T-cell (primary cell): ENCODE measurements at regions not wholly inside any gene's neighbourhood (a gene's known extent, or its start where the extent isn't known, plus 50 kb on each side); places are given as distances from the start of the nearest gene placed in this dataset.

Source experiments
- ATAC-seq, 4 experiments: fragments of 200-7000 bp in 3 of 4; fragments of 150-1000 bp in 1 of 4; cut with Tn5 transposase; replicated peaks in 1 of 4; 1 replicate in 3 of 4; 2 replicates in 1 of 4; pipeline ENCODE4 v1.10.0; 2021; ENCODE audit warnings: moderate library complexity in 3 of 4, mild to moderate bottlenecking in 2 of 4, moderate number of reproducible peaks in 1 of 4
- CTCF ChIA-PET, 2 donors: fragments of 300-600 bp; sonication (Branson Sonifier 250); formaldehyde crosslinking; loops; one replicate each; lab custom pipeline; 2022; ENCODE audit warnings: antibody characterized with exemption in 2 of 2; lab: Charles Lee
- POLR2A ChIA-PET, 2 donors: fragments of 300-600 bp; sonication (Branson Sonifier 250); formaldehyde crosslinking; loops; one replicate each; lab custom pipeline; 2022; ENCODE audit warnings: antibody characterized with exemption in 2 of 2; lab: Charles Lee
- DNase-seq, 35 experiments: peaks; one replicate each; pipeline versions ENCODE4 v3.0.0 to v3.0.0-alpha.2; 2013 to 2023
- H3K27ac ChIP-seq: one replicate; pipeline ENCODE4 v1.5.1; 2013; ENCODE audit warnings: low read length
- H3K27me3 ChIP-seq, 2 experiments: replicated peaks in 1 of 2; 1 replicate in 1 of 2; 2 replicates in 1 of 2; pipeline versions ENCODE4 v1.6.1 to v1.7.0; 2013; ENCODE audit warnings: low read length in 1 of 2, mixed read lengths in 1 of 2; ENCODE audit not compliant: control insufficient read depth in 2 of 2, insufficient read depth in 2 of 2; ENCODE audit errors: extremely low read depth in 1 of 2
- H3K36me3 ChIP-seq, 2 donors: 1 replicate in 1 of 2; 2 replicates in 1 of 2; pipeline versions ENCODE4 v1.6.1 to v1.7.0; 2013; ENCODE audit warnings: low read length in 1 of 2; ENCODE audit not compliant: control insufficient read depth in 2 of 2, insufficient read depth in 1 of 2; ENCODE audit errors: extremely low read depth in 1 of 2
- H3K4me1 ChIP-seq, 2 experiments: 1 replicate in 1 of 2; 2 replicates in 1 of 2; pipeline versions ENCODE4 v1.6.1 to v1.7.0; 2013; ENCODE audit warnings: low read length in 2 of 2, mixed read lengths in 1 of 2; ENCODE audit not compliant: insufficient read depth in 2 of 2, control insufficient read depth in 1 of 2; ENCODE audit errors: extremely low read depth in 1 of 2
- H3K4me3 ChIP-seq, 2 donors: 1 replicate in 1 of 2; 2 replicates in 1 of 2; pipeline versions ENCODE4 v1.5.1 to v1.7.0; 2013; ENCODE audit warnings: mild to moderate bottlenecking in 2 of 2, low read length in 1 of 2, moderate library complexity in 1 of 2; ENCODE audit not compliant: control insufficient read depth in 1 of 2; ENCODE audit errors: extremely low read depth in 1 of 2
- H3K9me3 ChIP-seq: 2 replicates; pipeline ENCODE4 v1.7.0; 2013
- H3K27ac Mint-ChIP-seq, 2 donors: one replicate each; pipeline ENCODE4 v1.8.0; 2020 to 2021; ENCODE audit warnings: mild to moderate bottlenecking in 2 of 2, mixed read lengths in 2 of 2
- H3K27me3 Mint-ChIP-seq, 2 donors: one replicate each; pipeline ENCODE4 v1.8.0; 2021 to 2022; ENCODE audit warnings: mixed read lengths in 2 of 2
- H3K36me3 Mint-ChIP-seq: one replicate; pipeline ENCODE4 v1.8.0; 2021; ENCODE audit warnings: mixed read lengths
- H3K4me1 Mint-ChIP-seq, 3 donors: one replicate each; pipeline ENCODE4 v1.8.0; 2020 to 2022; ENCODE audit warnings: mixed read lengths in 3 of 3, mild to moderate bottlenecking in 1 of 3
- H3K4me3 Mint-ChIP-seq, 3 donors: one replicate each; pipeline ENCODE4 v1.8.0; 2020 to 2022; ENCODE audit warnings: mild to moderate bottlenecking in 3 of 3, mixed read lengths in 3 of 3, moderate library complexity in 3 of 3
- H3K9me3 Mint-ChIP-seq, 3 donors: one replicate each; pipeline ENCODE4 v1.8.0; 2020 to 2022; ENCODE audit warnings: mixed read lengths in 3 of 3
- WGBS: methylation state at CpG from one replicate; pipeline ENCODE4 v1.1.5; 2013; ENCODE audit warnings: missing lambda C conversion rate; ENCODE audit not compliant: insufficient coverage; 5-methylcytosine and 5-hydroxymethylcytosine counted together

DNA sequence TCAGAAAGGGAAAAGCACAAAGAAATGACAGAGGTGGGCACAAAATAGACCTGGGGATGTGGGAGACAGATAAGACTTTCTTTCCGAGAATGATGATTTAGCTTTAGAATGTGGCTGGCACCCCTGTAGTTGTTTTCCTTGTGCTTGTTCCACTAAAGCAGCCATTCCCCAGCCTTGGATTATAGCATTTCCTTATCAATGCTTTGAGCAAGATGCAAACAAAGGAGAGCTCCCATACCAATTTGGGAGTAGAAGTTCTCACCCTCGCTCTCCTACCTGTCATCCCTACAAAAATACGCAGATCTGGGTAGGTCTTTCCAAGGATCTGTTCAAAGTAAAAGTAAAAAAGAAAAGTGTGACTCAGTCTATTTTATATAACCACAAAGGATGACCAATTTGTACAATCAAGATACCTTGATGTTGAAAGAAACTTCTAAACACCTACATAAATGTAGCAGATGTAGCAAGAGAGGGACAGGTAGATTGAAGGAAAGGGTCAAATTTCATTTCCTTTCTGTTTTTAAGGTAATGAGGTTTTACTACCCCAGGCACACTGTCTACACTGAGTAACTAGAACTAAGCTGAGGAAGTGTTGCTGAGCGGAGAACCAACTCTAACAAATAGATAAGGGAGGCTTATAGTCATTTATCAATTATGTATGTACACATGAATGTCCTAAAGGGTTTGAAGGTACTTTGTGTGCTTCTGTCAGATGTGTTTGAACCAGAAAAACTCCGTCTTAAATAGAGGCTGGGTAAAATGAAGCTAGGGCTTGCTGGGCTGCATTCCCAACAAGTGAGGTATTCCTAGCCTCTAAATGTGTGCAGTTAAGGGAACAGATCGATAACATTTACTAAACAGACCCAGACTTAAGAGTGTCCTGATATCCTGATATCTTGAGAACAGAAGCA lies 91.1 kb upstream of the LRRN1 start:
- H3K4me1 ChIP-seq, result no peaks in the 10 kb centered on the region
- 67% methylated on average over 1 of the region's 6 CpGs for WGBS

DNA sequence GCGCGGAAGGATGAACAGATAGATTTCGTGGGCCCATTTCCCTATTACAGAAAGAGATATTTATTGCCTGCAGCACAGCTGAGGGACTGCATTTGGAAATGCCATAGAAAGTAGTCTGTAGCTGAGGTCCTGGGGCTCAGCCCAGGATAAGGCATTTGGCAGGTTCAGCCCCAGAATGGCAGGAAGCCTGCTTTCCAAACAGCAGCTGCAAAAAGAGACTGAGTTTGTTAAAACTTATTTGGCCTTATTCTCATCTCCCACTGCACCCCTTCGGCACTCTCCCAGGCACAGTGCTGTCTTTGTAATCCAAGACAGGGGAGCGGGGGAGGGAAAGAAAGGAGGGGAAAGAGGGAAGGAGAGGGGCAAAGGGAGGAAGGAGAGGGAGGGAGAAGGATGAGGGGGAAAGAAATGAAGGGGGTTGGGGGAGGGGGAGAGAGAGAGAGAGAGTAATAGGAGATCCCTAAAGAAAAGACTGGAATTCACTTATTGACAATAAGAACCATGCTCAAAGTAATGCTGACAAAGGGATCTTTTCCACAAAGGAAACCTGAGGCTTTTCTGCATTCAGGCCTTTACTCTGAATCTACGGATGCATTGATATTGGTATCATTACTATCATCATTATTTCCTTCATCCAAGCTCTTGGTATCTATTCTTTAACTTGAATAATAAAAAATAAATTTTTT lies 94.0 kb upstream of the LRRN1 start:
- Histone ChIP-seq H3K4me3 (no peak overlapping the region), H3K4me1 (no peaks in the 10 kb centered on the region), H3K9me3 (no peaks in the 10 kb centered on the region), H3K36me3 (no peaks in the 10 kb centered on the region), H3K27me3 (no peaks in the 10 kb centered on the region), H3K27ac (no peak overlapping the region)
- ChIA-PET POLR2A (no interaction called here), CTCF (no interaction called here)
- WGBS, result 48% methylated on average over 3 of the region's 6 CpGs
- Mint-ChIP-seq H3K27me3 (no peaks in the 10 kb centered on the region), H3K4me1 (no peaks in the 10 kb centered on the region), H3K4me3 (no peak overlapping the region), H3K36me3 (no peaks in the 10 kb centered on the region), H3K27ac (no peak overlapping the region), H3K9me3 (no peaks in the 10 kb centered on the region)
- DNase-seq, result no peak
- no peak for ATAC-seq

More for the DNA sequence above, 91.1 kb upstream of the LRRN1 start:
- POLR2A ChIA-PET, result no interaction called here
- H3K9me3 Mint-ChIP-seq, result peaks cover 0 to 3% (median 0%) of the 10 kb centered on the region in 3 donors
- ATAC-seq (no peak), DNase-seq (no peak)
- H3K36me3 ChIP-seq, result no peaks in the 10 kb centered on the region
- no peaks in the 10 kb centered on the region for H3K36me3 Mint-ChIP-seq
- no peaks in the 10 kb centered on the region for H3K9me3 ChIP-seq
- H3K27me3 Mint-ChIP-seq, result no peaks in the 10 kb centered on the region
- no peak overlapping the region for H3K27ac ChIP-seq
- no peak overlapping the region for H3K27ac Mint-ChIP-seq
- no peaks in the 10 kb centered on the region for H3K4me1 Mint-ChIP-seq
- CTCF ChIA-PET, result interaction anchor here in 1 of 2 donors (0.6 kb wide), 1 partner anchor 10 kb away, joined by 5 read pairs; no protein-coding TSS in a partner anchor
- no peaks in the 10 kb centered on the region for H3K27me3 ChIP-seq
- H3K4me3 ChIP-seq, result no peak overlapping the region
- H3K4me3 Mint-ChIP-seq, result no peak overlapping the region

DNA sequence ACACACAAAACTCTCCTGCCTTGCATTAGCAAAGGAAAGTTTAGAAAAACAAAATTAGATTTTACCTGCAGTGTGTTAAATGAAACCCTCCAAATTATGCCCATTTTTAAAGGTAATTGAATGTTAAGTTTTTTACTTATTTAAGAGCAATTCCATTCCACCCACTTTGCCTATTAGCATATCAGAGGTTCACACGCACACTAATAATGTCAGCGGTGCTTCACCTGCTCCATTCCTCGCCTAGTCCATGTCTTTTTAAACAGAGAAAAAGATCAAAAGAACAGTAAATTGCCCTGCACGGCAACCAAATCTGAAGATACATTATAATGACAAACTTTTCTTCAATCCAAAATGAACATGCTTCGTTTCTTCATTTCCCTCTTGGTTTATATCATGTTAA lies 97.3 kb upstream of the LRRN1 start:
- no peaks in the 10 kb centered on the region for H3K4me1 ChIP-seq
- H3K27ac ChIP-seq, result no peak overlapping the region
- H3K36me3 ChIP-seq, result no peaks in the 10 kb centered on the region
- H3K36me3 Mint-ChIP-seq, result no peaks in the 10 kb centered on the region
- POLR2A ChIA-PET, result no interaction called here
- CTCF ChIA-PET, result no interaction called here
- peaks cover 0 to 3% (median 0%) of the 10 kb centered on the region in 3 donors for H3K9me3 Mint-ChIP-seq
- no peaks in the 10 kb centered on the region for H3K27me3 Mint-ChIP-seq
- H3K4me3 ChIP-seq, result no peak overlapping the region
- H3K27me3 ChIP-seq, result no peaks in the 10 kb centered on the region
- H3K27ac Mint-ChIP-seq, result no peak overlapping the region
- no peak for ATAC-seq
- WGBS, result 81% methylated on average over 3 of the region's 5 CpGs
- no peak for DNase-seq
- H3K4me1 Mint-ChIP-seq, result no peaks in the 10 kb centered on the region
- H3K4me3 Mint-ChIP-seq, result no peak overlapping the region
- no peaks in the 10 kb centered on the region for H3K9me3 ChIP-seq

DNA sequence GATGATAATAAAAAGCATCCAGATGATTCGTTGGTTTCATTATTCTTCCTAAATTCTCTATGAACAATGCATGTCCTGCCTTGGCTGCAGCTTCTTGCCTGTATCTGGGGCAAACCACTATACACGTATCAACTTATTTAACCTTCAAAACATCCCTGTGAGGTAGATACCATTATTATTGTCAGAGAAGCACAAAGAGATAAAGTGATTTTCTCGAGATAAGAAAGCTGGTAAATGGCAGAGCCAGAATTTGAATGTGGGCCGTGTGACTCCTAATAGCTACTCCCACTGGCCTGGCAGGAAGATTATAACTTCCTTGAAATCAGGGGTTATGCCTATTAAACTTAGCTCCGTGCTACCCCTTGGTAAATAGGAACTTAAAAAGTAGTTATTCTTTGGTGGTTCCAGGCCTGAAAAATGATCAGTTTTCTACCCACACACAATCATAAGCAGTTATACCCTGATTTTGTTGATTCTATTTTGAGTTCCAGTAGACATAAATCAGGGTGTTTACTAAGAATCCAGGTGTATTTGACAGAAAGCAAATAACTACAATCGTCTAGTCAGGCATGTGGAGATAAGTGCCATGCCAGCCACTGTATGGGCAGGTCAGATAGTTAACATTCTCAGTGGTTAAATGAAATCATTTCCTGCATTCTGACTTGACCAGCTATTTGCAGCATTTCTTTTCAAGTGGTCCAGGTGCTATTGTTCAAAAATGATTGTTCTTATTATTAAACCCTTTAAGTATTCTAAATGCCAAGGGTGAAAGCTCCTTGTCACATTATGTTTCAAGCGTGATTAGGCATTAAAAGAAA lies 99.2 kb upstream of the LRRN1 start:
- Histone ChIP-seq H3K4me1 (no peaks in the 10 kb centered on the region), H3K27ac (no peak overlapping the region), H3K9me3 (no peaks in the 10 kb centered on the region), H3K27me3 (no peaks in the 10 kb centered on the region), H3K4me3 (no peak overlapping the region), H3K36me3 (no peaks in the 10 kb centered on the region)
- Mint-ChIP-seq H3K27me3 (no peaks in the 10 kb centered on the region), H3K36me3 (no peaks in the 10 kb centered on the region), H3K27ac (no peak overlapping the region), H3K4me3 (no peak overlapping the region), H3K4me1 (no peaks in the 10 kb centered on the region), H3K9me3 (peaks cover 0 to 3% (median 0%) of the 10 kb centered on the region in 3 donors)
- DNase-seq, result no peak
- POLR2A ChIA-PET, result no interaction called here
- CTCF ChIA-PET, result no interaction called here
- no peak for ATAC-seq
- WGBS, result 57% methylated on average over 1 of the region's 7 CpGs

DNA sequence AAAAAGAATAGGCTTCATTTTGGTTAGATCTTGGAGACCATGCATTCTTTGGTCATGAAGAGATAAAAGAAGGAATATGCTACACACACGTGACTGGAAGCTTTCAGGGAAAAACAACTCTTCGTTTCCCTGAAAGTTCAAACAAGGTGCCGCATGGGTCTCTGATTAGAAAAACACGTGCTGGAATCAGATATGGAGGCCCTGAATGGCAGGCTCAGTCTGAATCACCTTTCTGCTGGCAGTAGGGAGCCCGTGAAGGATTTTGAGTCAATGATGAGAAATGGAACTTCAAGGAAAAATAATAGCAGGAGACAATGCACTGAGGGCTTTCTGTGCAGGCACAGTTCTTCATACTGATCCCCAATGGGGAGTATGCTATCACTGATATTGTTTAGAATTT lies 99.8 kb upstream of the LRRN1 start:
- Histone ChIP-seq H3K4me1 (no peaks in the 10 kb centered on the region), H3K4me3 (no peak overlapping the region), H3K9me3 (no peaks in the 10 kb centered on the region), H3K36me3 (no peaks in the 10 kb centered on the region), H3K27ac (no peak overlapping the region), H3K27me3 (no peaks in the 10 kb centered on the region)
- CTCF ChIA-PET, result no interaction called here
- no peak overlapping the region for H3K27ac Mint-ChIP-seq
- 82% methylated on average over 5 of the region's 5 CpGs for WGBS
- POLR2A ChIA-PET, result no interaction called here
- no peak overlapping the region for H3K4me3 Mint-ChIP-seq
- H3K36me3 Mint-ChIP-seq, result no peaks in the 10 kb centered on the region
- H3K4me1 Mint-ChIP-seq, result no peaks in the 10 kb centered on the region
- H3K27me3 Mint-ChIP-seq, result no peaks in the 10 kb centered on the region
- ATAC-seq (no peak), DNase-seq (no peak)
- H3K9me3 Mint-ChIP-seq, result peaks cover 0 to 3% (median 0%) of the 10 kb centered on the region in 3 donors

DNA sequence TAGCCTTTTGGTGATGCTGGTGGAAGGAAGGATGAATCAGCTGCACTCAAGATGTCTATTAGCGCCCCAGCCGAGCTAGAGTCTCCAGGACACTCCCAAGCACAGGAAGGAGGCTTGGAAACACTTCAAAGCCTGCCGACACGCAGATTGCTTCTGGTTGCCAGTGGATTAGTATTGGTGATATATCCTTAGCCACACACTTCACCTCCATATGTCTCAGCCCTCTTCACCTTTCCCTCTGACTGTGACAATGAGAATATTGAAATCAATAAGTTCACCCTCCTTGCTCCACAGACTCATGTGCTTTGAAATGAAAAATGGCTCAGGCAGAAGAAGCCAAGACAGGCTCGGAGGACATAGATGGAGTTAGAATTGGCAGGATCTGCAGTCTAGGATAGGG lies 102.9 kb upstream of the LRRN1 start:
- no CpG with 5 or more reads among the region's 5 CpGs for WGBS
- H3K27ac Mint-ChIP-seq, result no peak overlapping the region
- no peaks in the 10 kb centered on the region for H3K27me3 ChIP-seq
- no peaks in the 10 kb centered on the region for H3K9me3 ChIP-seq
- no peaks in the 10 kb centered on the region for H3K4me1 ChIP-seq
- H3K27ac ChIP-seq, result no peak overlapping the region
- ATAC-seq, result no peak
- H3K36me3 ChIP-seq, result no peaks in the 10 kb centered on the region
- ChIA-PET CTCF (no interaction called here), POLR2A (no interaction called here)
- H3K4me3 Mint-ChIP-seq, result no peak overlapping the region
- peaks cover 0 to 3% (median 0%) of the 10 kb centered on the region in 3 donors for H3K9me3 Mint-ChIP-seq
- H3K4me1 Mint-ChIP-seq, result no peaks in the 10 kb centered on the region
- H3K27me3 Mint-ChIP-seq, result no peaks in the 10 kb centered on the region
- H3K36me3 Mint-ChIP-seq, result no peaks in the 10 kb centered on the region
- DNase-seq, result no peak
- no peak overlapping the region for H3K4me3 ChIP-seq
